NCI-H1092 treated with DMSO at 0.1 percent for 48 hours (cell line): ENCODE measurements at regions not wholly inside any gene's neighbourhood (a gene's known extent, or its start where the extent isn't known, plus 50 kb on each side); places are given as distances from the start of the nearest gene placed in this dataset.
"Not testable (repeated sequence)": the region's sequence is repeated elsewhere in the genome, so short reads cannot be mapped to it uniquely, and the experiment has no call there.

ENCODE experiments used
- DNase-seq: peaks from one replicate; lab custom pipeline; 2025; lab: John Stamatoyannopoulos, UW

DNA sequence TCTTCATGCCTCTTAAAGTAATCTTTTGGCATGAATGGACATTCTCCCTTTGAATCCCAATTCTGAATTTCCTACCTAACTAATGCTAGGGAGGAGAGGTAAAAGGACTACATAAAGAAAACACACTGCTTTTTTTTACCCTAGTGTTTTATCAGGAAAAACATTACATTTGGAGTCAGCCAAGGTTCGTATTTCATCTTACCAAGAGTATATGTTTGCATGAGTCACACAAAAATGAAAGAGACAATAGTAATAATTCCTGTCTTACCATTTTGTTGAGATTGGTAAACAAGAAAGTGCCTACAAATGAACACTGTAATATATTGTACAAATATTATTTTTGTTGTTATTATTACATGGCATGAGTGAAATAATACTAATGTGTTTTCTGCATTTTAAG lies 112.9 kb upstream of the WARS2 start:
- no peak for DNase-seq

DNA sequence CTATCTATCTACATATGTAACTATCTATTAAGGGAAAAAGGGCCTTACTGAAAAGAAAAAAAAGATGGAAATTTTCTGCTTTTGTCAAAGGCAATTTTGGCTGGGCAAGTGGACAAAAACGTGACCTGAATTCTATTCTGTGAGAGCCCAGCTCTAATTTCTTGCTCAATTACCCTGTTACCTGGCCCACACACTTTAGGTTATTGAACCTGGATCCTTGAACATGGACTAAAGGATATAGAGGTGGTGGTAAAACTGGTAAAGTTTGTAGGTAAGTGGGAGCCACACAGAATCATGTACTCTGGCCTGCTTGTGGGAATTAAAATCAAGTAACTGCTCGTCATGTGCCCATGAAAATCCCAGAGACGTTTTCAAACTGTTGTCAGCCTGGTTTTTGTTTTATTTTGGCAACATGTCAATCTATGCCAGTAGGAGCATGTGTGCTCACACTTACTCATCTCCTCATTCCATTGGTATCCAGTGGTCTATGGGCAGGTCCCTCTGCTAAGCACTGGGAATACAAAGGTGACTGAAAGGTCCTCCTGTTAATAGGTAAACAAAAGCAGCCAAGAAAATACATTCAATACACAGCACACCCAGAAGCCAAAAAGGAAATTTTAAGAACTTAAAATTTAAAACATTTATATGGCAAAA lies 113.7 kb upstream of the WARS2 start:
- DNase-seq = no peak

DNA sequence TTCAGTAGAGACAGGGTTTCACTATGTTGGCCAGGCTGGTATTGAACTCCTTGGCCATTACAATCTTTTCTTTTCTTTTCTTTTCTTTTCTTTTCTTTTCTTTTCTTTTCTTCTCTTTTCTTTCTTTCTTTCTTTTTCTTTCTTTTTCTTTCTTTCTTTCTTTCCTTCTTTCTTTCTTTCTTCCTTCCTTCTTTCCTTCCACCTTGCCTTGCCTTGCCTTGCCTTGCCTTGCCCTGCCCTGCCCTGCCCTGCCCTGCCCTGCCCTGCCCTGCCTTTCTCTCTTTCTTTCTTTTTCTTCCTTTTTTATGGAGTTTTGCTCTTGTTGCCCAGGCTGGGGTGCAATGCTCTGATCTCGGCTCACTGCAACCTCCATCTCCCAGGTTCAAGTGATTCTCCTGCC lies 112.5 kb upstream of the HAO2 start:
- DNase-seq = not testable (repeated sequence)

DNA sequence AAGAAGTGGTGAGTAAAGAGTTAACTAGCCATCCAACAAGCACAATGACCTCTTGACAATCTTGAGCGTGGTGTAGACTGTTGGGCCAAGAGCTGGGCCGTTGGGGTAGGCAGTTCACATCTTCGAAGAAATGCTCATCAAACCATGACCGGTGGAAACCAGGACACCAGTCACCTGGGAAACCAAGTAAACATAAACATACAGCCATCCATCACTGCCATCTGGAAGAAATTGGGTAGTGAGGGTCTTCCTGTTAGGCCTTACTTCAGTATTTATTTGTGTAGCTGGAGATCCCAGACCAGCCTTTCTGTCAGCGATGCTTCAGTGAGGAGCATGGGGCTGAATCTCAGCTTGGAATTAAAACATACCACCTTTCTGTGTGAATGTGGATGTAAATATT lies 108.1 kb upstream of the HAO2 start:
- DNase-seq = no peak

DNA sequence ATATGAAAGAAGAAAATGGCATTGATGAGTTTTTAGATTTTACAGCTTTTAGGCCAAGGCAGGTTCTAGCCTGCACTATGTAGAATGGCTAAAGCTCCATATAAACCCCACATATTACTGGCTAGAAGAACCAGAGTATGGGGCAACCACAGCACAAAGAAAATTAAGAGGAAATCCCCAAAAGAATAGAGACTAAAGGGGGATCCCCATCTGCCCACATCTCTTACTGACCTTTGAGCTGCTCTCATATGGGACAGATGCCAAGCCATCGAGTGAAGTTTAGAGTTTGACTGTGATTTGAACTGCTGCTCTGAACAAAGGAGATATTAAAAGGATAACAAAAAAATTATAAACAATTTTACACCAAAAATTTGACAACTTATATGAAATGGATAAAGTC lies 102.2 kb upstream of the HAO2 start:
- DNase-seq = no peak

DNA sequence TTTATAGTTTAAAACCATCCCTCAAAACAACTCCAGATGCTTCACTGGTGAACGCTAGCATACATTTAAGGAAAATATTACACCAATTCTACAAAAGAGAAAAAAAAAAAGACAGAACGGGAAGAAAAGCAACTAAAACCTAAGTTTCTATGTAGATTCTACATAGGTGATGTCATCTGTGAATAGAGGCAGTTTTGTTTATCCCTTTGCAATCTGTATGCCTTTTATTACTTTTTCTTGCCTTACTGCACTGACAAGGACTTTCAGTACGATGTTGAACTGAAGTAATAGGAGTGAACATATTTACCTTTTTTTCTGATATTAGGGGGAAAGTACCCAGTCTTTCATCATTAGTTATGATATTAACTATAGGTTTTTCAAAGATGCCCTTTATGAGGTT lies 101.7 kb upstream of the HAO2 start:
- DNase-seq = no peak

DNA sequence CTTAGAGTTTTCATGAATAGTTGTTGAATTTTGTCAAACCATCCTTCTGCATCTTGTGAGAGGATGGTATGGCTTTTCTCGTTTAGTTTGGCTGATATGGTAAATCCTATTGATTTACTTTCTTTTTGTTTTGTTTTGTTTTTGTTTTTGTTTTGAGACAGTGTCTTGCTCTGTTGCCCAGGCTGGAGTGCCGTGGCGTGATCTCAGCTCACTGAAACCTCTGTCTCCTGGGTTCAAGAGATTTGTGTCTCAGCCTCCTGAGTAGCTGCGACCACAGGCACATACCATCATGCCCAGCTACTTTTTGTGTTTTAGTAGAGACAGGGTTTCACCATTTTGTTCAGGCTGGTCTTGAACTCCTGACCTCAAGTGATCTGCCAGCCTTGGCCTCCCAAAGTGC lies 101.3 kb upstream of the HAO2 start:
- DNase-seq = not testable (repeated sequence)

DNA sequence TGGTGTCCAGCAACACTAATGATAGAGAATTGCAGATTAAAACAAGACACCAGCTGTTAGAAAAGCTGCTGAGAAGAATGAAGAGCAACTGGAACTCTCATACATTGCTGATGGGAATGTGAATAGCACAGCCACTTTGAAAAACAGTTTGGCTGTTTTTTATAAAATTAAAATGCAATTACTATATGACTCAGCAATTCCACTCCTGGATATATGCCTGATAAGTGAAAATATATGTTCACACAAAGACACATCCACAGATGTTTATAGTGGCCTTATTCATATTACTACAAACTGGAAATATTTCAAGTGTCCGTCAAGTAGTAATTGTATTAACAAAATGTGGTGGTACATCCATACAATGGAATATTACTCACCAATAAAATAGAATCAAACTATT lies 99.7 kb upstream of the HAO2 start:
- no peak for DNase-seq

DNA sequence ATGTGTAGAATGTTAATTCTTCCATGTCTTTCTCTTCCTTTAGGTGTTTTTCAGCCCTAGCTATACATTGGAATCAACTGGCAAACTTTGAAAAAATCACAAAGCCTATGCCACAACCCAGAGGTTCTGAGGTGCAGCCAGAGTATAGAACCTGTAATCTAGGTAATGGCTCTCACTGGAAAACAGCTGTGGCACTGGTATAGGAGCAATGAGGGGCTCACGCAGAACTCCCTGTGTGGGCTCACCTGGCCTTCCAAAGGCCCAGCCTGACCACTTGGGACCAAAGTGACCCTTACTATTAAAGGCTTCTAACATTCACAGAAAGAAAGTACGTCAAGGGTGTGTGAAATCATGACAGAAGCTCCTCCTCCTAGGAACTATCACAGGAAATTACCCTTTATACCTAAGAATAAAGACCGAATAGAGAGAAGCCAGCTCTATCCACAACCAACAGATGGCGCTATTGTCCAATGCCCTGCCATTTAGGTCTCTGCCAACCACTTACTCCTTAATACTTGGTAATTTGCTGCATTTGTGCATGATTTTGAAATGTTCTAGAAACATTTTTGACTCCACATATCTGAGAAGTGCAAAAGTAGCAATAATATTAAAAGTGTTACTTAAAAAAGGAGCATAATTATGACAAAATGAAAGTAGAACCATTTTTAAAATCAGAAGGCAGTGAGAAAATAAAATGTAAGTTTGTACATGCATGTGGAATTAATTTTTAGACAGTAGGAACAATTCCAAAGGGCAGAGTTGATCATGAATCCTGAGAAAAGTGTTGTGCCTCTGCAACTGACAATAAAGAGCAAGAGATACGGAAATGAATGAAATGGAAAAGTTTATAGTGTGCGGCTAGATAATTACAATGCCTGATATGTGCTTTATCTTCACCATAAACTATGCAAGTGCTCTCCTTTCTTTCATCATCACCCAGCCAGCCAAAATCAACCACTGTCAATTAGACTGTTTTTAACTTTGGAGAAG lies 93.1 kb upstream of the HAO2 start:
- peak; percentile 36 for DNase-seq

DNA sequence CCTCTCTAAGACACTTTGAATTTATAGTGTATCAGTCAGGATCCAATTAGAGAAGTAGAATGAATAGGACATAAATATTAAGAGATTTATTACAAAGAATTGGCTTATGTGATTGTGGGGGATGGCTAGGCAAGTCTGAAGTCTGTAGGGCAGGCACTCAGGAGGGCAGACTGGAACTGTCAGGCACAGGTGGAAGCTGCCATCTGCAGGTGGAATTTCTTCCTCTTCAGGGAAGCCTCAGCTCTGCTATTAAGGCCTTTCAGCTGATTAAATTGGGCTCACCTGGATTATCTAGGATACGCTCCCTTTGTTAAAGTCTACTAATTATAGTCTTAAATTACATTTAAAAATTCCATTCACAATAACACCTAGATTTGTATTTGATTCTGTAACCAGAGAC lies 92.0 kb upstream of the HAO2 start:
- peak; percentile 15 for DNase-seq

DNA sequence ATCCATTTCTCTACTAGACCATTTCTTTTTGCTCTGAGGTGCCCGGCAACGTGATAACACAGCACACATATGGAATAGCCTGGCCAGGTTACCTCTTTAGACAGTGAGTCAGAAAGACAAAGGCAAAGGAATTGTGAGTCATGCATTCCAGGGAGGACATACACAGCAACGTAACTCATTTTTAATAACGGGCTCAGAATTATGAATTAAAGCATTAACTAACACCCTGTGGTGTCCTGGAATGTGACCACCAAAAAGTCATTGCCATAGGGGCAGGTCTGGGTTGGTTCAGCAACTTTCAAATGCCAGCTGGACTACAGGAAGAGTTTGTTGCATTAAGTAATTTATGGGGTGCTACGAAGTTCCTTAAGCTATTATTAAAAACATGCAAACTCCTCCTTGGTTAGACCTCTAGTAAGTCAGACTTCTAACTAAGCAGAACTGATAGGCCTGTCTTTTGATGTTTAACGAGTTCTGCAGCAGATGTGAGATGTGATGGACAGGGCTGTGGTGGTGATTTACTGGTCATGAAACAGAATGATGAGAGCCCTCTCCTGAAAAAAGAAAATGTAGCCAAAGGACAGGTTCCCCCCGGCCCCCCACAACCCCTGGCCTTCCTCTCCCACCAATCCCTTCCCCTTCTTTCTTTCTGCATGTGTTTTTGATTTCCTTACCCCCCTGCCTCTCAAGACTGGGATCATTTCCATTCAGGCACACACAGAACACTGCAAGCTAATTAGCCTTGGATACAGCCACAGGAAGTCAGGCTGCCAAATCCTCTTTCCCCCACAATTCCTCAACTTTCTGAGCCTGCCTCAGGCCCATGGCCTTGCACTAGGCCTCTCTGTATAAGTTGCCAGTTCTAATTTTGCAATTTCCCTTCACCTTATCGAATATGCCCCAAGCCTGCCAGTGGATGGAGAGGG lies 88.9 kb upstream of the HAO2 start:
- DNase-seq = no peak

DNA sequence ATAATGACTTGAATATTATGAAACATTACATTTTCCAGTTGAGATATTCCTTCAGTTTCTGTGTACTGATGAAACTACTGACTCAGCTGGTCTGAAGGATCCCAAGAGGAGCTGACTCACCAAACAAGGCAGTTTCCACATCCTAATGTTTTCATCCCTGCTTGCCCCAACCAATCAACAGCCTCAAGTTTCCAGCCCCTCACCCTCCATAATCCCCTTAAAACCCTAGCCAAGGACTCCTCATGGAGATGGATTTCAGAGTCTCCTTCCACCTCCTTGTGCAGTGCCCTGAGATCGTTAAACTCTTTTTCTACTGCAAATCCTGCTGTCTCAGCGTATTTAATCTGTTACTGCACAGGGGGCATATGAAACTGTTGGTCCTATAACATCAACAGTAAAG lies 83.1 kb upstream of the HAO2 start:
- DNase-seq = no peak

DNA sequence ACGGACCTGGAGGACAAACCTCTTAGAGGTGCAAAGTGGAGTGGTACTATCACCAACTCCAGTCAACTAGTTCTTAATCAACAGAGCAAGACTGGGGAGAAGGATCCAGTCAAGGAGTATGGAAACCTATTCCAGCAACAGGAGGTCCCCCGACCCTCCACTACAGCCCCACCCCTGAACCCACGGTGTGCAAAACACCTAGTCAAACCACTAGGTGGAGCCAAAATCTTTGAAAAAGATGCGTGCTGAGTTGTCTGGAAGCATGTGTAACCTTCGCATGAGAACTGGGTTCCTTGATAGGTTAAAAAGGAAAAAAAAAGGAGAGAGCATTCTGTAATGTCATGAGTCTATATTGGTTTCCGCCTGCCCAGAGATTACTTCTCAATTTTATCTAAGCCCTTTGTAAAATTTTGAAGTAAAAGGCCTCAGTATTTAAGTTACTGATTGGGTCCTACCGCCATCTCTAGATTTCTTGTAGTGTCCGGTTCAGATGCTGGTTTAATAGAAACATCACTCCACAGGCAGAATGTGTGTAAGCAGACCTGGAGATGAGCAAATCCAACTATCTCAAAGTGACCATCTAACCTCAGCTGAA lies 81.9 kb upstream of the HAO2 start:
- DNase-seq = peak; percentile 42

DNA sequence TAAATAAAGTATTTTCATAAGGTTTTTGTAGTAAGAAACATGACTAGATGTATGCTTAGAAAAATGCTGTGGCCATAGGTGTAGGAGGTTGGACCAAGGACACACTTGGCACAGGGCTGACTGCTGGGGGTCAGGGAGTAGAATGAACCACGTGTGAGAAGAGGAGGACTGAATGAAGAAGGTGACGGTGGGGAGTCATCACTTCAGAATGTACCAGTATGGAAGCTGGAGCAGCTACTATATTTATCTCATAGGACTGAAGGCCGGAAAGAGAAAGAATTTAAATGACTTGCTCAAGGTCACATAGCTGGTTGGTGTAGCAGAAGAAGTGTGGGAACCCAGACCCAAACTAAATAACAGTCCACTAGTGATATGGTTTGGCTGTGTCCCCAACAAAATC lies 79.8 kb upstream of the HAO2 start:
- DNase-seq = no peak

DNA sequence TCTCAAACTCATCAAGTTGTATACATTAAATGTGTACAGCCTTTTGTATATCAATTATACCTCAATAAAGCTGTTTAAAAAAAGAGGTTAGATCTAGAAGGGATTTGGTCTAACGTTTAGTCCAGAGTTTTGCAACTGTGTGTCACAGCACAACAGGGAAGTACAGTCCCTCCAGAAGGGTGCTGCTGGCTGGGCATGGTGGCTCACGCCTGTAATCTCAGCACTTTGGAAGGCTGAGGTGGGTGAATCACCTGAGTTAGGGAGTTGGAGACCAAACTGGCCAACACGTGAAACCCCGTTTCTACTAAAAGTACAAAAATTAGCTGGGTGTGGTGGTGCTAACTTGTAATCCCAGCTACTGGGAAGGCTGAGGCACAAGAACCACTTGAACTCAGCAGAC lies 78.3 kb upstream of the HAO2 start:
- DNase-seq = no peak

DNA sequence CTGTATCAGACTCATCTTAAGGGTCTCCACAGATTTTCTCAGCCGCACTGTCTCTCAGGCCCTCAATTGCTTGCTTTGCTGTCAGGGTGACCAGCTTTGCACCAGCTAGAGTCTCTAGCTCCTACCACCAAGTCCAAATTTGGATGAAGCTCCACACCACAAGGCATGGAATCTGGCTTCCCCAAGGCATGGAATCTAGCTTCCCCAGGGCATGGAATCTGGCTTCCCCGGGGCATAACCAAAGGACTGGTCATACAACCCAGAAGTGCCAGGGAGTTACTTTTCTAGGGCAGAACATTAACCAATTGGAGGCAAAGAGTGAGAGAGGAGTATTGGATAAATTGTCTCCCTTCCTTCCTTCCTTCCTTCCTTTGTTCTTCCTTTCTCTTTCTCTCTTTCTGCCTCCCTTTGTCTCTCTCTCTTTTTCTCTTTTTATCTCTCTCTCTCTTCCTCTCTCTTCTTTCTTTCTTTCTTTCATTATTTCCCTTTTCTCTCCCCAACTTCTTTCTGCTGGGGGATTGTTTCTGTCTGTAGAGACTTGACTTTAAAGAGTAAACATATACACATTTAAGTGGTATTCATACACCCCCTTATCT lies 76.9 kb upstream of the HAO2 start:
- DNase-seq = no peak

DNA sequence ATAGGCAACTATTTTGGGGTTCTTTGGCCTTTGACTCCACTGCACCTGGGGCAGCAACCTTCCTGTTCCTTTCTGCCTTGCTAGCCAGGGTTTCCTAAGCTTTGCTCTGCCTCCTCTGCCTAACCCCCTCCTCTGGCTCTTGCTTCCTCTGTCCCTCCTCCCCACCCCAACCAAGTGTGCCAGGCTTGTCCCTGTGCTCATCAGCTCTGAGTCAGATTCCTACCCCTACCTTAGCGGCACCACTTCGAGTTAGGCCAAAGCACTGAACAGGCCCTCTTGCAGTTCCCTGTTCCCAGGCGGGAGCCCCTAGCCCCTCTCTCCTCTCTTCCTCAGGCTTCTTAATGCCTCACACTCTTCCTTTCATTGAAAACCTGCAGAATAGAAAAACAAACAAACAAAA lies 74.8 kb upstream of the HAO2 start:
- no peak for DNase-seq

DNA sequence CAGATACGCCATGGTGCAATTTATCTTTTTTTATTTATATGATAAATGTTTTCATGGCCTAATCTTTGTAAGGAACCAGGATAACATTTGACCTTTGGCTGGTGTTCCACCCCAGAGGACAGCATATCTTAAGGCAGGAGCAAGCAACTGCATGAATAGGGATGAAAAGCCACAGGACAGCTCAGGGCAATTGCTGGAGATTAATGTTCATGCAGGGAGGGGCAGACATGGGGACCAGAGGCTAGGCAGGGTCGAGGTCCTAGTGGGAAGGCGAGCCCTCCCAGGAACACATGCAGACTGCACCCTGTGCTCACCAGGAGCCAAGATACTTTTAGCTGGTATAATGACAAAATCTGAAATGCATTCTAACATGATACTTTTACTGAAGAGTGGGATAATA lies 74.4 kb upstream of the HAO2 start:
- DNase-seq = no peak

DNA sequence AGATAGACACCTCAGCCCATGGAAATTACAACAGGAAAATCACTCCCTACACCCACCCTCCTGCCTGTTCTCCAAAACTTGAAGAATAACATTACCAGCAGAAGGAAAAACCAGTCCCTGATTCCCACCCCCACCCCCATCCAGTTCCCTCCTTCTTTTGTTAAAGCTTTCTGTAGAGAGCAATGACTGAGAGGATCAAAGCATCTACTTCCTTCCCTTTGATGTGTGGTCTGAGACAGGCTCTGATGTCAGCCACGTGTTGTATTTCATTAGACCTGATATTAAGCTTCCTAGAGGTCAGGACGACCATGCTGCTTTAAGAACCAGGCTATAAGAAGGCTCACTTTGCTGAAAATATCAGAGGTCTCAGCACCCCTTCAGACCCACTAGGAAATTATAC lies 73.9 kb upstream of the HAO2 start:
- no peak for DNase-seq

DNA sequence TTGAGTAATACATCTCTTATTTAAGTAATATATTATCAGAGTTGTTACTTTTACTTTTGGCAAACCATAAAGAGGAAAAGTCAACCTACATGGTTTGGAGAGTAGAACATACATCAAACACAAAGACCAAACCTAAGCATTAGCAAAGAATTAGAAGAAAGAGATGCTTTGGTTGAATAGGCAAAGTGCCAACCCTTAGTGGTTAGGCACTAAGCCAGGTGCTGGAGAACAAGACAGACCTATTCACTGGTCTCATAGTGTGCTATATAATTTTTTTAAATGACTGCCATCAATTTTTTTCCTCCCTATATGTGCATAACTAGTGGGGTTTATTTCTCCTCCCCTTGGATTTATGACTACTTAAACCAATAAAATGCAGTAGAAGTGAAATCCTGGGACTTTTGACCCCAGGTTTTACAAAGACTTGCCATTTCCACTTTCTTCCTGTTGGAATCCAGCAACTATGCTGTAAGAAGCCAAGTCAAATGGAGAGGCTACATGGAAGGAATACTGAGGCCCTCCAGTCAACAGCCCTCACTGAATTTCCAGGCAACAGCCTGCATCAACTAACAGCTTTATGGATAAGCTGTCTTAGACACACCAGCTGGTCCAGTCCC lies 69.8 kb upstream of the HAO2 start:
- peak; percentile 26 for DNase-seq

DNA sequence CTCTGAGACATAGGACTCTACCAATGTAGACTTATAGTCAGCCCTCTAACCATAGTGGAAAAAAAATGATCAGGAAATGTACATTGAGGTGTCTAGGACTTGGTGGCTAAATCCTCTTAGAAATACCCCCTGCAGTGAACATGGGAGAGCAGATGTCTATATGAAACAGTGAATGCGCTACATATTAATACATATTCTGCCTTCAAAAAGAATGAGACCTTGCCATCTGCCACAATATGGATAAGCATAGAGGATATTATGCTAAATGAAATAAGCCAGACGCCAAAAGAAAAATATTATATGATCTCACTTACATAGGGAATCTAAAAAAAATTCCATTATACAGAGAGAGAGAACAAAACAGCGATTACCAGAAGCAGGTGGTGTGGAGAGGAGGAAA lies 66.6 kb upstream of the HAO2 start:
- DNase-seq = no peak
